ENCODE measurements at regions not wholly inside any gene's neighbourhood (a gene's known extent, or its start where the extent isn't known, plus 50 kb on each side); places are given as distances from the start of the nearest gene placed in this dataset.

DNA sequence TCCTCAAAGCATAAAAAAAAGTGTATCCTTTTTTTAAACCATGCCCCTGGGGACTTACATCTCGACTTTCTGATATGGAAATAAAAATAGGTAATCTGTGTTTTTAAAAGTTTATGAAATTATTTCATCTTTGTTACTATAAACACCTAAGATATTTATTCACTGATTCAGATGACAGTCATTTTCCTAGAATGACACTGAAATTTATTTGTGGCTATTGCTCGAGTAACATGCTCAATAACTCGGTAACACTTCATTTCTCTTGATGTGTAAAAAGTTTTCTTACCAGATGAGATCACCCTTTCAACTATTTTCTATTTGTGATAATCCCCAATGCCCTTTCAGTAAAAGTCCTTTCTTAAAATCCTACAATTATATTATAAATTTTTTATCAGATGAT lies 495.8 kb downstream of the TTLL7 start:
- TF ChIP-seq EZH2 (IDR thresholded peaks at IDR 0.05), result no peak
- TF ChIP-seq POLR2AphosphoS5 (IDR thresholded peaks at IDR 0.05; ENCODE audit: borderline replicate concordance, low read depth, low read length), result no peak

Data from SK-N-MC (cell line).